ENCODE measurements at regions not wholly inside any gene's neighbourhood (a gene's known extent, or its start where the extent isn't known, plus 50 kb on each side); places are given as distances from the start of the nearest gene placed in this dataset.

DNA sequence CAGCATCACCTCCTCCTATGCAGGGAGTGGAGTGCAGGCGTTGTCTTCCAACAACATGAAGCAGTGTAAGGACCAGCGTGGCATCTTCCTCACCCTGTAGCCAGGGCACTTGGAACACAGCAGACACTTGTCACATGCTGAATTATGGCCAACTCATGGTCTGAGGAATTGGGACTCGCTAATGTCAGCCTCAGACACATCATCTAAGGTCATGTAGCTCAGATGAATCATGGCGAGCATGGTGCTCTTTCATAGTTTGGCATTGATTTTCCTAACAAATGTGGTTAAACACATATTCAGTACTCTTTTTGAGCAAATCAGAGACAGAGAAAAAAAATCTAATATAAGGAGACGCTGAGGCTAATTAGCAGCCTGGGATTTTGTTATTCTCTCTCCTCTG lies 99.6 kb upstream of the SGCG start:
- no peak for TF ChIP-seq CTCF (IDR thresholded peaks at IDR 0.05; ENCODE audit: low read depth, low read length, missing control alignments)
- H3K4me3 ChIP-seq (replicated peaks; ENCODE audit: low read depth, low read length) = no peak overlapping the region
- DNase-seq (ENCODE audit: extremely low read depth, low read depth) = no peak

GRCh38 chr13:23081901-23082300 lies 98.9 kb upstream of the SGCG start:
- no peak for TF ChIP-seq CTCF (IDR thresholded peaks at IDR 0.05; ENCODE audit: low read depth, low read length, missing control alignments)
- H3K4me3 ChIP-seq (replicated peaks; ENCODE audit: low read depth, low read length) = no peak overlapping the region
- DNase-seq (ENCODE audit: extremely low read depth, low read depth) = no peak

- no peak for TF ChIP-seq CTCF (IDR thresholded peaks at IDR 0.05; ENCODE audit: low read depth, low read length, missing control alignments)
- no peak for DNase-seq (ENCODE audit: extremely low read depth, low read depth)
- H3K4me3 ChIP-seq (replicated peaks; ENCODE audit: low read depth, low read length) = no peak overlapping the region
Observed at GRCh38 chr13:23086968-23087623, 93.7 kb upstream of the SGCG start.

DNA sequence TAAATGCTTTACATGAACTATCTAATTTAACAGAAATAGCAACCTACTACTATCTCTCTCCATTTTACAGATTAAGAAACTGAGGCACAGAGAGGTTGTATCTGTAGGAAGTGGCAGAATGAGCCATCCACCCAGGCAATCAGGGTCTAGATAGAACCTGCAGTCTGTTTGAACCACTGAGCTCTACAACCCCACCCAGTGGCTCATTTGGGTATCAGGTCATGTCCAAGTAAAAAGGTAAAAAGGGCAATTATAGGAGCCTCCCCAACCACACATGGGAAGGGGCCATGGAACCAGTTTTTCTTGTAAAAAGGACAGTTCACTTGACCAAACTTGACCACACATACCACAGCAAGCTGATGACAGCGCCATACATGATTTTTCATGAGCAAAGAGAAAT lies 92.9 kb upstream of the SGCG start:
- peak; percentile 53 for TF ChIP-seq CTCF (IDR thresholded peaks at IDR 0.05; ENCODE audit: low read depth, low read length, missing control alignments)
- DNase-seq (ENCODE audit: extremely low read depth, low read depth) = no peak
- H3K4me3 ChIP-seq (replicated peaks; ENCODE audit: low read depth, low read length) = no peak overlapping the region

GRCh38 chr13:23098161-23098907 lies 82.4 kb upstream of the SGCG start:
- DNase-seq (ENCODE audit: extremely low read depth, low read depth) = no peak
- no peak overlapping the region for H3K4me3 ChIP-seq (replicated peaks; ENCODE audit: low read depth, low read length)
- no peak for TF ChIP-seq CTCF (IDR thresholded peaks at IDR 0.05; ENCODE audit: low read depth, low read length, missing control alignments)

- no peak overlapping the region for H3K4me3 ChIP-seq (replicated peaks; ENCODE audit: low read depth, low read length)
- DNase-seq (ENCODE audit: extremely low read depth, low read depth) = no peak
- no peak for TF ChIP-seq CTCF (IDR thresholded peaks at IDR 0.05; ENCODE audit: low read depth, low read length, missing control alignments)
Observed at GRCh38 chr13:23105051-23105450, 75.7 kb upstream of the SGCG start.
